M059J (cell line): ENCODE measurements at regions not wholly inside any gene's neighbourhood (a gene's known extent, or its start where the extent isn't known, plus 50 kb on each side); places are given as distances from the start of the nearest gene placed in this dataset.
A peak's percentile ranks its signal among the peaks of the same experiment; 100 is the strongest.
"Not testable (repeated sequence)": the region's sequence is repeated elsewhere in the genome, so short reads cannot be mapped to it uniquely, and the experiment has no call there.

Experiments used
- DNase-seq: peaks from one replicate; pipeline ENCODE4 v3.0.0-alpha.2; 2012; ENCODE audit warnings: low read depth

GRCh38 chr20:19895761-19896160 is 121.4 kb upstream of the NAA20 start:
- DNase-seq: no peak

- DNase-seq: peak; percentile 42
These were observed 119.3 kb upstream of the NAA20 start for GRCh38 chr20:19897891-19898290.

- DNase-seq: no peak
These were observed 115.9 kb upstream of the NAA20 start for GRCh38 chr20:19901226-19901625.

- DNase-seq: peak; percentile 41
These were observed 113.9 kb upstream of the NAA20 start for GRCh38 chr20:19903168-19903811.

GRCh38 chr20:19907326-19908056 is 109.7 kb upstream of the NAA20 start:
- no peak for DNase-seq

- DNase-seq: no peak
These were observed 108.6 kb upstream of the NAA20 start for GRCh38 chr20:19908576-19908975.

GRCh38 chr20:19909725-19910124 is 107.4 kb upstream of the NAA20 start:
- DNase-seq: no peak

- no peak for DNase-seq
These were observed 105.3 kb upstream of the NAA20 start for GRCh38 chr20:19911810-19912382.

- no peak for DNase-seq
These were observed 103.8 kb upstream of the NAA20 start for GRCh38 chr20:19913349-19913748.

GRCh38 chr20:19913927-19914614 is 103.1 kb upstream of the NAA20 start:
- DNase-seq: peak; percentile 60

- no peak for DNase-seq
These were observed 101.9 kb upstream of the NAA20 start for GRCh38 chr20:19915111-19915798.

GRCh38 chr20:19916531-19917485 is 100.4 kb upstream of the NAA20 start:
- DNase-seq: no peak

- no peak for DNase-seq
These were observed 98.2 kb upstream of the NAA20 start for GRCh38 chr20:19918965-19919329.

- no peak for DNase-seq
These were observed 96.6 kb upstream of the NAA20 start for GRCh38 chr20:19920381-19921138.

- no peak for DNase-seq
These were observed 95.8 kb upstream of the NAA20 start for GRCh38 chr20:19921284-19921793.

- DNase-seq: not testable (repeated sequence)
These were observed 95.3 kb upstream of the NAA20 start for GRCh38 chr20:19921829-19922228.

GRCh38 chr20:19922716-19923115 is 94.4 kb upstream of the NAA20 start:
- no peak for DNase-seq

GRCh38 chr20:19923762-19924161 is 93.4 kb upstream of the NAA20 start:
- DNase-seq: no peak

- no peak for DNase-seq
These were observed 92.9 kb upstream of the NAA20 start for GRCh38 chr20:19924255-19924654.

- no peak for DNase-seq
These were observed 90.6 kb upstream of the NAA20 start for GRCh38 chr20:19926591-19926990.
